Spinal cord (tissue), 9 donors: ENCODE measurements at regions not wholly inside any gene's neighbourhood (a gene's known extent, or its start where the extent isn't known, plus 50 kb on each side); places are given as distances from the start of the nearest gene placed in this dataset.
"Not testable (repeated sequence)": the region's sequence is repeated elsewhere in the genome, so short reads cannot be mapped to it uniquely, and the experiment has no call there.

Experiments used
- DNase-seq, 6 donors: peaks; one replicate each; pipeline versions ENCODE4 v3.0.0 to v3.0.0-alpha.2; 2013 to 2015; ENCODE audit warnings: low spot score in 6 of 6, low read depth in 4 of 6
- H3K27ac ChIP-seq: one replicate; pipeline ENCODE4 v1.5.1; 2013; ENCODE audit warnings: low read depth, low read length, control low read depth
- H3K27me3 ChIP-seq: one replicate; pipeline ENCODE4 v1.6.1; 2013; ENCODE audit warnings: low read length; ENCODE audit not compliant: control insufficient read depth, insufficient read depth
- H3K36me3 ChIP-seq: one replicate; pipeline ENCODE4 v1.6.1; 2013; ENCODE audit warnings: low read length; ENCODE audit not compliant: control insufficient read depth, insufficient read depth
- H3K4me1 ChIP-seq: one replicate; pipeline ENCODE4 v1.6.1; 2013; ENCODE audit warnings: low read length; ENCODE audit not compliant: control insufficient read depth, insufficient read depth
- H3K4me3 ChIP-seq: one replicate; pipeline ENCODE4 v1.5.1; 2013; ENCODE audit warnings: low read depth, low read length, control low read depth
- H3K9me3 ChIP-seq: one replicate; pipeline ENCODE4 v1.6.1; 2013; ENCODE audit warnings: low read length; ENCODE audit not compliant: control insufficient read depth, insufficient read depth
- WGBS: methylation state at CpG from one replicate; pipeline ENCODE4 v1.1.5; 2013; ENCODE audit warnings: missing lambda C conversion rate; ENCODE audit not compliant: insufficient coverage; 5-methylcytosine and 5-hydroxymethylcytosine counted together
- donor health status: healthy.

GRCh38 chr10:7043055-7043653 is 367.7 kb downstream of the SFMBT2 start:
- no peak overlapping the region for H3K4me3 ChIP-seq
- DNase-seq, result no peak
- WGBS, result 77% methylated on average over 3 of the region's 3 CpGs
- H3K4me1 ChIP-seq, result no peaks in the 10 kb centered on the region
- H3K36me3 ChIP-seq, result no peaks in the 10 kb centered on the region
- H3K9me3 ChIP-seq, result no peaks in the 10 kb centered on the region
- H3K27ac ChIP-seq, result no peak overlapping the region
- no peaks in the 10 kb centered on the region for H3K27me3 ChIP-seq

GRCh38 chr10:7042419-7043054 is 368.3 kb downstream of the SFMBT2 start:
- no peak overlapping the region for H3K27ac ChIP-seq
- H3K9me3 ChIP-seq, result no peaks in the 10 kb centered on the region
- DNase-seq, result peak in 1 of 6 donors; percentile 20
- no peaks in the 10 kb centered on the region for H3K36me3 ChIP-seq
- H3K27me3 ChIP-seq, result no peaks in the 10 kb centered on the region
- WGBS, result 79% methylated on average over 4 of the region's 6 CpGs
- H3K4me1 ChIP-seq, result no peaks in the 10 kb centered on the region
- H3K4me3 ChIP-seq, result no peak overlapping the region

GRCh38 chr10:7042000-7042399 is 368.8 kb downstream of the SFMBT2 start:
- Histone ChIP-seq H3K27ac (no peak overlapping the region), H3K36me3 (no peaks in the 10 kb centered on the region), H3K4me3 (no peak overlapping the region), H3K9me3 (no peaks in the 10 kb centered on the region), H3K4me1 (no peaks in the 10 kb centered on the region), H3K27me3 (no peaks in the 10 kb centered on the region)
- 68% methylated on average over 2 of the region's 4 CpGs for WGBS
- peak in 2 of 6 donors; percentile 9 to 18 for DNase-seq

GRCh38 chr10:7040681-7041080 is 370.2 kb downstream of the SFMBT2 start:
- no peak overlapping the region for H3K27ac ChIP-seq

GRCh38 chr10:7039859-7040258 is 371.0 kb downstream of the SFMBT2 start:
- DNase-seq, result no peak

More at GRCh38 chr10:7040681-7041080, 370.2 kb downstream of the SFMBT2 start:
- Histone ChIP-seq H3K27me3 (no peaks in the 10 kb centered on the region), H3K4me1 (no peaks in the 10 kb centered on the region), H3K36me3 (no peaks in the 10 kb centered on the region), H3K4me3 (no peak overlapping the region), H3K9me3 (no peaks in the 10 kb centered on the region)
- no peak for DNase-seq
- 61% methylated on average over 4 of the region's 11 CpGs for WGBS

GRCh38 chr10:7038416-7038815 is 372.4 kb downstream of the SFMBT2 start:
- no CpG with 5 or more reads among the region's 1 CpG for WGBS
- Histone ChIP-seq H3K9me3 (no peaks in the 10 kb centered on the region), H3K4me1 (no peaks in the 10 kb centered on the region), H3K4me3 (no peak overlapping the region), H3K36me3 (no peaks in the 10 kb centered on the region), H3K27ac (no peak overlapping the region), H3K27me3 (no peaks in the 10 kb centered on the region)
- no peak for DNase-seq

More at GRCh38 chr10:7039859-7040258, 371.0 kb downstream of the SFMBT2 start:
- Histone ChIP-seq H3K9me3 (no peaks in the 10 kb centered on the region), H3K36me3 (no peaks in the 10 kb centered on the region), H3K27ac (no peak overlapping the region), H3K4me1 (no peaks in the 10 kb centered on the region), H3K27me3 (no peaks in the 10 kb centered on the region), H3K4me3 (no peak overlapping the region)

GRCh38 chr10:7037434-7037833 is 373.4 kb downstream of the SFMBT2 start:
- H3K4me1 ChIP-seq, H3K36me3 ChIP-seq, H3K9me3 ChIP-seq, H3K4me3 ChIP-seq, DNase-seq, H3K27ac ChIP-seq, H3K27me3 ChIP-seq: not testable (repeated sequence)
- WGBS, result no CpG with 5 or more reads among the region's 2 CpGs

- H3K4me1 ChIP-seq, result no peaks in the 10 kb centered on the region
- H3K36me3 ChIP-seq, result no peaks in the 10 kb centered on the region
- no peak overlapping the region for H3K4me3 ChIP-seq
- no peaks in the 10 kb centered on the region for H3K9me3 ChIP-seq
- 82% methylated on average over 1 of the region's 2 CpGs for WGBS
- DNase-seq, result no peak
- H3K27me3 ChIP-seq, result no peaks in the 10 kb centered on the region
- no peak overlapping the region for H3K27ac ChIP-seq
These were observed 373.9 kb downstream of the SFMBT2 start for GRCh38 chr10:7036951-7037350.

GRCh38 chr10:7035126-7035761 is 375.6 kb downstream of the SFMBT2 start:
- no peak for DNase-seq
- Histone ChIP-seq H3K4me1 (no peaks in the 10 kb centered on the region), H3K9me3 (no peaks in the 10 kb centered on the region), H3K27me3 (no peaks in the 10 kb centered on the region), H3K27ac (no peak overlapping the region), H3K4me3 (no peak overlapping the region), H3K36me3 (no peaks in the 10 kb centered on the region)
- WGBS, result 100% methylated on average over 2 of the region's 10 CpGs

- H3K4me1 ChIP-seq, result no peaks in the 10 kb centered on the region
- WGBS, result 88% methylated on average over 1 of the region's 1 CpG
- no peak for DNase-seq
- no peaks in the 10 kb centered on the region for H3K36me3 ChIP-seq
- no peaks in the 10 kb centered on the region for H3K9me3 ChIP-seq
- no peak overlapping the region for H3K27ac ChIP-seq
- H3K4me3 ChIP-seq, result no peak overlapping the region
- H3K27me3 ChIP-seq, result no peaks in the 10 kb centered on the region
These were observed 377.8 kb downstream of the SFMBT2 start for GRCh38 chr10:7033031-7033430.
